ENCODE measurements at regions not wholly inside any gene's neighbourhood (a gene's known extent, or its start where the extent isn't known, plus 50 kb on each side); places are given as distances from the start of the nearest gene placed in this dataset.

- no peak for TF ChIP-seq CTCF (conservative IDR thresholded peaks at IDR 0.05; ENCODE audit: low read depth, low read length)
- no peak for TF ChIP-seq EZH2 (IDR thresholded peaks at IDR 0.05; ENCODE audit: borderline replicate concordance, low read depth, low read length, poor library complexity, severe bottlenecking)
Measured at GRCh38 chr17:34076743-34077631, 178.1 kb upstream of the CCL2 start.
